GM12878 (cell line): ENCODE measurements at regions not wholly inside any gene's neighbourhood (a gene's known extent, or its start where the extent isn't known, plus 50 kb on each side); places are given as distances from the start of the nearest gene placed in this dataset.

ENCODE experiments used
- ATAC-seq: fragments of 200-7000 bp; cut with Tn5 transposase; 3 replicates; pipeline ENCODE4 v1.9.1; 2020; ENCODE audit warnings: mild to moderate bottlenecking, moderate library complexity
- BruUV-seq: library from RNA; stranded (reverse); fragments of 400-500 nt; replicated peaks from 2 replicates; lab custom pipeline; 2021; lab: Mats Ljungman, UMichigan
- CTCF ChIA-PET: fragments of 300-600 bp; sonication (Branson Sonifier 250); formaldehyde crosslinking; extraction: SDS; loops from one replicate; lab custom pipeline; 2021; ENCODE audit warnings: inconsistent platforms; lab: Yijun Ruan, JAX
- POLR2A ChIA-PET: fragments of 350-600 bp; formaldehyde crosslinking; extraction: SDS; loops from one replicate; lab custom pipeline; 2021; ENCODE audit warnings: inconsistent platforms; lab: Charles Lee
- RAD21 ChIA-PET: fragments of 300-600 bp; sonication (Branson Sonifier 250); formaldehyde crosslinking; loops from one replicate; lab custom pipeline; 2023; ENCODE audit warnings: antibody characterized with exemption; ENCODE audit not compliant: unreplicated experiment; lab: Charles Lee
- SMC1A ChIA-PET: fragments of 300-600 bp; sonication (Branson Sonifier 250); formaldehyde crosslinking; loops from one replicate; lab custom pipeline; 2023; ENCODE audit not compliant: unreplicated experiment, uncharacterized antibody; lab: Charles Lee
- DNase-seq: peaks from one replicate; pipeline ENCODE4 v3.0.0-alpha.2; 2011; ENCODE audit warnings: low read depth, low spot score
- FAIRE-seq: peaks from 3 replicates; lab custom pipeline; 2011; peaks lifted over from hg19 to GRCh38; lab: Jason Lieb, UNC
- H2AFZ ChIP-seq: 2 replicates; pipeline ENCODE4 v1.6.0; 2011; ENCODE audit warnings: low read depth, low read length, control low read depth; ENCODE audit not compliant: control insufficient read depth
- H3K27ac ChIP-seq: 2 replicates; pipeline ENCODE4 v1.5.1; 2011; ENCODE audit warnings: control low read depth; ENCODE audit not compliant: control insufficient read depth, insufficient read depth
- H3K27me3 ChIP-seq, 2 experiments: replicated peaks in 1 of 2; 2 replicates each; pipeline versions ENCODE4 v1.6.0 to v1.6.1; 2011; ENCODE audit warnings: low read length in 1 of 2; ENCODE audit not compliant: control insufficient read depth in 2 of 2, insufficient read depth in 2 of 2
- H3K36me3 ChIP-seq, 2 experiments: 2 replicates each; pipeline ENCODE4 v1.5.1; 2011; ENCODE audit warnings: low read length in 1 of 2; ENCODE audit not compliant: control insufficient read depth in 2 of 2, insufficient read depth in 2 of 2
- H3K4me1 ChIP-seq: 2 replicates; pipeline ENCODE4 v1.6.1; 2011; ENCODE audit warnings: mild to moderate bottlenecking, low read length, moderate library complexity, mixed read lengths; ENCODE audit not compliant: control insufficient read depth, insufficient read depth
- H3K4me2 ChIP-seq: 2 replicates; pipeline ENCODE4 v1.6.0; 2011; ENCODE audit warnings: control low read depth; ENCODE audit not compliant: control insufficient read depth, insufficient read depth
- H3K4me3 ChIP-seq: fragments of 200-600 bp; sonication (generic); 2 replicates; pipeline ENCODE4 v1.5.1; 2016
- H3K79me2 ChIP-seq: 2 replicates; pipeline ENCODE4 v1.6.0; 2011; ENCODE audit warnings: low read length; ENCODE audit not compliant: control insufficient read depth, insufficient read depth
- H3K9ac ChIP-seq: 2 replicates; pipeline ENCODE4 v1.8.0; 2011; ENCODE audit warnings: low read length, control low read depth, mixed read lengths; ENCODE audit not compliant: control insufficient read depth, insufficient read depth
- H3K9me3 ChIP-seq: replicated peaks from 3 replicates; pipeline ENCODE4 v1.5.1; 2011; ENCODE audit warnings: mild to moderate bottlenecking, low read length; ENCODE audit not compliant: control insufficient read depth, insufficient read depth
- H4K20me1 ChIP-seq: 2 replicates; pipeline ENCODE4 v1.6.0; 2011; ENCODE audit not compliant: control insufficient read depth, insufficient read depth
- CHD1 ChIP-seq: IDR thresholded peaks from 2 replicates; pipeline ENCODE4 v1.6.1; 2012; ENCODE audit warnings: low read depth, low read length, improper control_type of control experiment
- CHD2 ChIP-seq: IDR thresholded peaks from 2 replicates; pipeline ENCODE4 v1.6.1; 2011; ENCODE audit warnings: low read depth, low read length, improper control_type of control experiment, borderline replicate concordance
- EP300 ChIP-seq, 2 experiments: fragments of 150-350 bp in 1 of 2; IDR thresholded peaks; 2 replicates each; pipeline ENCODE4 v1.6.1; 2011 to 2012; ENCODE audit warnings: low read depth in 2 of 2, low read length in 2 of 2, borderline replicate concordance in 1 of 2, improper control_type of control experiment in 1 of 2, inconsistent platforms in 1 of 2; ENCODE audit not compliant: control insufficient read depth in 1 of 2
- ESRRA ChIP-seq: IDR thresholded peaks from 2 replicates; pipeline ENCODE4 v1.6.1; 2012; ENCODE audit warnings: mild to moderate bottlenecking, low read length, improper control_type of control experiment
- IKZF2 ChIP-seq, 2 experiments: fragments of 450-650 bp; IDR thresholded peaks; 2 replicates each; pipeline ENCODE4 v1.6.1; 2017; ENCODE audit warnings: mild to moderate bottlenecking in 2 of 2, moderate library complexity in 2 of 2
- JUNB ChIP-seq: IDR thresholded peaks from 2 replicates; pipeline ENCODE4 v1.6.1; 2016; ENCODE audit warnings: antibody characterized with exemption, mild to moderate bottlenecking
- MAX ChIP-seq: IDR thresholded peaks from 2 replicates; pipeline ENCODE4 v1.6.1; 2012; ENCODE audit warnings: low read depth, low read length, improper control_type of control experiment
- MTA2 ChIP-seq: fragments of 450-650 bp; IDR thresholded peaks from 2 replicates; pipeline ENCODE4 v1.6.1; 2016; ENCODE audit warnings: low read depth, mild to moderate bottlenecking, moderate library complexity
- MYB ChIP-seq: fragments of 150-350 bp; IDR thresholded peaks from 2 replicates; pipeline ENCODE4 v1.6.1; 2014; ENCODE audit warnings: mild to moderate bottlenecking, low read depth, low read length, borderline replicate concordance
- MYC ChIP-seq: IDR thresholded peaks from 2 replicates; pipeline ENCODE4 v1.6.1; 2011; ENCODE audit warnings: mild to moderate bottlenecking, low read length, moderate library complexity, inconsistent platforms; ENCODE audit not compliant: insufficient read depth, insufficient replicate concordance, insufficient read length, severe bottlenecking
- NFIC ChIP-seq: IDR thresholded peaks from 2 replicates; pipeline ENCODE4 v1.6.1; 2012; ENCODE audit warnings: low read depth, mild to moderate bottlenecking, inconsistent platforms, low read length, moderate library complexity
- PAX8 ChIP-seq: fragments of 450-650 bp; IDR thresholded peaks from 2 replicates; pipeline ENCODE4 v1.6.1; 2017; ENCODE audit warnings: mild to moderate bottlenecking, moderate library complexity
- POLR2AphosphoS2 ChIP-seq: IDR thresholded peaks from 2 replicates; pipeline ENCODE4 v1.6.1; 2011; ENCODE audit warnings: low read depth, mild to moderate bottlenecking, low read length, improper control_type of control experiment, moderate library complexity
- RFX5 ChIP-seq: IDR thresholded peaks from 2 replicates; pipeline ENCODE4 v1.6.1; 2011; ENCODE audit warnings: low read depth, low read length, improper control_type of control experiment
- SIX5 ChIP-seq: IDR thresholded peaks from 2 replicates; pipeline ENCODE4 v1.6.1; 2011; ENCODE audit warnings: mild to moderate bottlenecking, low read depth, low read length, moderate library complexity; ENCODE audit not compliant: severe bottlenecking
- SMARCA5 ChIP-seq: fragments of 450-650 bp; IDR thresholded peaks from 2 replicates; pipeline ENCODE4 v1.6.1; 2017; ENCODE audit warnings: mild to moderate bottlenecking
- SREBF1 ChIP-seq: IDR thresholded peaks from 2 replicates; pipeline ENCODE4 v1.6.1; 2012; ENCODE audit warnings: mild to moderate bottlenecking, low read length
- USF1 ChIP-seq: IDR thresholded peaks from 2 replicates; pipeline ENCODE4 v1.6.1; 2011; ENCODE audit warnings: borderline replicate concordance, low read depth, mild to moderate bottlenecking, moderate library complexity, mixed read lengths, low read length; ENCODE audit not compliant: insufficient read depth; ENCODE audit errors: extremely low read length
- YY1 ChIP-seq: IDR thresholded peaks from 2 replicates; pipeline ENCODE4 v1.6.1; 2011; ENCODE audit warnings: low read depth, mild to moderate bottlenecking, low read length
- ZBED1 ChIP-seq: IDR thresholded peaks from 2 replicates; pipeline ENCODE4 v1.6.1; 2016; ENCODE audit warnings: borderline replicate concordance
- ZNF207 ChIP-seq: fragments of 450-650 bp; IDR thresholded peaks from 2 replicates; pipeline ENCODE4 v1.6.1; 2014; ENCODE audit warnings: antibody characterized with exemption, mild to moderate bottlenecking, borderline replicate concordance
- ZNF217 ChIP-seq: fragments of 450-650 bp; IDR thresholded peaks from 2 replicates; pipeline ENCODE4 v1.6.1; 2017; ENCODE audit warnings: antibody characterized with exemption, mild to moderate bottlenecking
- WGBS: methylation state at CpG from one replicate; pipeline ENCODE4 v1.1.6; 2016; ENCODE audit warnings: low lambda C conversion rate; ENCODE audit not compliant: insufficient replicate concordance, insufficient coverage; ENCODE audit errors: missing lambda C conversion rate; 5-methylcytosine and 5-hydroxymethylcytosine counted together
- in situ Hi-C: fragments of 300-500 bp; cut with MboI; formaldehyde crosslinking; loops from 9 replicates; pipeline ENCODE4 v1.14.3; 2018; ENCODE audit warnings: mixed read lengths
- intact Hi-C: fragments of 100-400 bp; cut with micrococcal nuclease; formaldehyde crosslinking; loops from one replicate; pipeline ENCODE4 v1.14.2; 2022; ENCODE audit not compliant: unreplicated experiment

GRCh38 chr7:47688311-47689100, 106.6 kb upstream of the TNS3 start (continued):
- TF ChIP-seq ESRRA: no peak
- no peak for TF ChIP-seq JUNB
- TF ChIP-seq MYB: no peak
- TF ChIP-seq SREBF1: no peak
- TF ChIP-seq, all 136 proteins: peak for 0

DNA sequence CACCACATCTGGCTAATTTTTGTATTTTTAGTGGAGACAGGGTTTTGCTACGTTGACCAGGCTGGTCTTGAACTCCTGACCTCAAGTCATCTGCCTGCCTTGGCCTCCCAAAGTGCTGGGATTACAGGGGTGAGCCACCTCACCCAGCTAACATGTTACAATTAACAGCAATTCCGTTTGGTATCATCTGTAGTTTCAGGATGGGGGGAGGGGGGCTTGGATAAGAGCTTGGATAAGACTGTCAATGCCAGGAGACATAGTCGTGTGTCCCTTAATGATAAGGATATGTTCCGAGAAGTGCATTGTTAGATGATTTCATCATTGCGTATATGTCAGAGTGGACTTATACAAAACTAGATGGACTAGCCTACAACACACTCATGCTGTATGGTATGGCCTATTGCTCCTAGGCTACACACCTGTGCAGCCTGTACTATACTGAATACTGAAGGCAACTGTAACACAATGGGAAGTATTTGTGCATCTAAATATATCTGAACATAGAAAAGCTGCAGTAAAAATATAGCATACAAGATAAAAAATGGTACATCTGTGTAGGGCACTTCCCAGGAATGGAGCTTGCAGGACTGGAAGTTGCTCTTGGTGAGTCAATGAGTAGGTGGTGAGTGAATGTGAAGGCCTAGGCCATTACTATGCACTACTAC, 103.9 kb upstream of the TNS3 start:
- Histone ChIP-seq H3K4me3 (no peak overlapping the region), H3K9ac (no peak overlapping the region), H3K4me1 (no peaks in the 10 kb centered on the region), H3K79me2 (no peaks in the 10 kb centered on the region), H3K4me2 (no peak overlapping the region), H3K36me3 (no peaks in the 10 kb centered on the region), H4K20me1 (no peaks in the 10 kb centered on the region), H2AFZ (no peak overlapping the region), H3K27me3 (peaks cover 0 to 1% of the 10 kb centered on the region in 2 experiments; a peak in 1 of 4 replicates), H3K27ac (no peak overlapping the region), H3K9me3 (no peaks in the 10 kb centered on the region)
- intact Hi-C loops: no loop called here
- DNase-seq (no peak), FAIRE-seq (no peak), ATAC-seq (no peak)
- no peak for TF ChIP-seq POLR2AphosphoS2
- TF ChIP-seq CHD1: no peak
- TF ChIP-seq ZBED1: no peak
- TF ChIP-seq RFX5: no peak
- TF ChIP-seq SMARCA5: no peak
- TF ChIP-seq SIX5: no peak
- TF ChIP-seq ESRRA: no peak
- TF ChIP-seq MAX: no peak
- TF ChIP-seq CHD2: no peak
- TF ChIP-seq ZNF207: no peak
- no peak for TF ChIP-seq MTA2
- no peak for TF ChIP-seq USF1
- TF ChIP-seq ZNF217: no peak
- no peak for TF ChIP-seq NFIC
- no peak for TF ChIP-seq YY1
- no peak for TF ChIP-seq IKZF2 (IDR thresholded peaks at IDR 0.05)
- no peak for TF ChIP-seq PAX8
- TF ChIP-seq EP300 (IDR thresholded peaks at IDR 0.05; ENCODE audit: borderline replicate concordance in 1 of 2, control insufficient read depth in 1 of 2, low read depth in 2 of 2, low read length in 2 of 2): no peak
- no peak for TF ChIP-seq SREBF1
- TF ChIP-seq MYC: no peak
- ChIA-PET CTCF (no interaction called here), POLR2A (no interaction called here), SMC1A (no interaction called here), RAD21 (no interaction called here)
- BruUV-seq: no TSS peak
- 35% methylated on average over 5 of the region's 5 CpGs for WGBS
- in situ Hi-C loops: no loop called here
